Fibroblast of pulmonary artery (primary cell): ENCODE measurements at regions not wholly inside any gene's neighbourhood (a gene's known extent, or its start where the extent isn't known, plus 50 kb on each side); places are given as distances from the start of the nearest gene placed in this dataset.

ENCODE experiments used
- DNase-seq: peaks from one replicate; pipeline ENCODE4 v3.0.0-alpha.2; 2010; ENCODE audit warnings: low read depth
- H3K4me3 ChIP-seq: replicated peaks from 2 replicates; pipeline ENCODE4 v1.5.1; 2011; ENCODE audit warnings: low read depth, mild to moderate bottlenecking, control low read depth, low read length, moderate library complexity
- TF ChIP-seq, protein P1 (sequence below): IDR thresholded peaks from 2 replicates; pipeline ENCODE4 v1.5.1; 2011; ENCODE audit warnings: mild to moderate bottlenecking, control low read depth, low read length, inconsistent platforms; ENCODE audit errors: missing control alignments

DNA sequence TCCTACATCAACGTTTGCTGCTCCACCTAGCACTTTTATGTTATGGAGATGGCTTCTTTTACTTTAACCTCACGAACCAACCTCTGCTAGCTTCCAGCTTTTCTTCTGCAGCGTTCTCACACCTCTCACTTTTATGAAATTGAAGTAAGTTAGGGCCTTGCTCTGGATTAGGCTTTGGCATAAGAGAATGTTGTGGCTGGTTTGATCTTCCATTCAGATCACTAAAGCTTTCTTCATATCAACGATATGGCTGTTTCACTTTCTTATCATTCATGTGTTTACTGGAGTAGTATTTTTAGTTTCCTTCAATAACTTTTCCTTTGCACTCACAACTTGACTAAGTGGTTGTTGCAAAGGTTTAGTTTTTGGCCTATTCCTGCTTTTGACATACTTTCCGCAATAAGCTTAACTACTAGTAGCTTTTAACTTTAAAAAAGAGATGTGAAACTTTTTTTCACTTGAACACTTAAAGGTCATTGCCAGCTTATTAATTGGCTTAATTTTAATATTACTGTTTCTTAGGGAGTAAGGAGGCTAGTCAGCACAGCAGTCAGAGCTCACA, 60.0 kb upstream of the SPRY2 start:
- TF ChIP-seq, protein P1, sequence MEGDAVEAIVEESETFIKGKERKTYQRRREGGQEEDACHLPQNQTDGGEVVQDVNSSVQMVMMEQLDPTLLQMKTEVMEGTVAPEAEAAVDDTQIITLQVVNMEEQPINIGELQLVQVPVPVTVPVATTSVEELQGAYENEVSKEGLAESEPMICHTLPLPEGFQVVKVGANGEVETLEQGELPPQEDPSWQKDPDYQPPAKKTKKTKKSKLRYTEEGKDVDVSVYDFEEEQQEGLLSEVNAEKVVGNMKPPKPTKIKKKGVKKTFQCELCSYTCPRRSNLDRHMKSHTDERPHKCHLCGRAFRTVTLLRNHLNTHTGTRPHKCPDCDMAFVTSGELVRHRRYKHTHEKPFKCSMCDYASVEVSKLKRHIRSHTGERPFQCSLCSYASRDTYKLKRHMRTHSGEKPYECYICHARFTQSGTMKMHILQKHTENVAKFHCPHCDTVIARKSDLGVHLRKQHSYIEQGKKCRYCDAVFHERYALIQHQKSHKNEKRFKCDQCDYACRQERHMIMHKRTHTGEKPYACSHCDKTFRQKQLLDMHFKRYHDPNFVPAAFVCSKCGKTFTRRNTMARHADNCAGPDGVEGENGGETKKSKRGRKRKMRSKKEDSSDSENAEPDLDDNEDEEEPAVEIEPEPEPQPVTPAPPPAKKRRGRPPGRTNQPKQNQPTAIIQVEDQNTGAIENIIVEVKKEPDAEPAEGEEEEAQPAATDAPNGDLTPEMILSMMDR = no peak
- H3K4me3 ChIP-seq = no peak overlapping the region
- DNase-seq = no peak

GRCh38 chr13:80400164-80400864, 59.4 kb upstream of the SPRY2 start:
- no peak overlapping the region for H3K4me3 ChIP-seq
- TF ChIP-seq, protein P1 = no peak
- DNase-seq = no peak

- no peak for DNase-seq
- H3K4me3 ChIP-seq = no peak overlapping the region
- TF ChIP-seq, protein P1 = no peak
Measured at GRCh38 chr13:80399340-80400163, 58.6 kb upstream of the SPRY2 start.
